ENCODE measurements at regions not wholly inside any gene's neighbourhood (a gene's known extent, or its start where the extent isn't known, plus 50 kb on each side); places are given as distances from the start of the nearest gene placed in this dataset.
"Not testable (repeated sequence)": the region's sequence is repeated elsewhere in the genome, so short reads cannot be mapped to it uniquely, and the experiment has no call there.

- H3K4me3 ChIP-seq (ENCODE audit: low read depth, low read length) = no peak overlapping the region
- no peak for TF ChIP-seq CTCF (IDR thresholded peaks at IDR 0.05; ENCODE audit: insufficient read depth, low read depth, low read length, missing control alignments)
- DNase-seq (ENCODE audit: low read depth) = no peak
Observed at GRCh38 chr12:59398164-59398563, 197.7 kb upstream of the SLC16A7 start.

- no peak for TF ChIP-seq CTCF (IDR thresholded peaks at IDR 0.05; ENCODE audit: insufficient read depth, low read depth, low read length, missing control alignments)
- H3K4me3 ChIP-seq (ENCODE audit: low read depth, low read length) = no peak overlapping the region
- no peak for DNase-seq (ENCODE audit: low read depth)
Observed at GRCh38 chr12:59396919-59397318, 198.9 kb upstream of the SLC16A7 start.

- no peak for DNase-seq (ENCODE audit: low read depth)
- no peak for TF ChIP-seq CTCF (IDR thresholded peaks at IDR 0.05; ENCODE audit: insufficient read depth, low read depth, low read length, missing control alignments)
- H3K4me3 ChIP-seq (ENCODE audit: low read depth, low read length) = no peak overlapping the region
Observed at GRCh38 chr12:59396519-59396918, 199.3 kb upstream of the SLC16A7 start.

GRCh38 chr12:59395310-59395709 is 200.5 kb upstream of the SLC16A7 start:
- H3K4me3 ChIP-seq (ENCODE audit: low read depth, low read length); DNase-seq (ENCODE audit: low read depth): not testable (repeated sequence)

GRCh38 chr12:59393506-59393905 is 202.3 kb upstream of the SLC16A7 start:
- TF ChIP-seq CTCF (IDR thresholded peaks at IDR 0.05; ENCODE audit: insufficient read depth, low read depth, low read length, missing control alignments) = no peak
- no peak overlapping the region for H3K4me3 ChIP-seq (ENCODE audit: low read depth, low read length)
- no peak for DNase-seq (ENCODE audit: low read depth)

GRCh38 chr12:59389968-59390576 is 205.8 kb upstream of the SLC16A7 start:
- no peak overlapping the region for H3K4me3 ChIP-seq (ENCODE audit: low read depth, low read length)
- TF ChIP-seq CTCF (IDR thresholded peaks at IDR 0.05; ENCODE audit: insufficient read depth, low read depth, low read length, missing control alignments) = no peak

GRCh38 chr12:59388694-59389093 is 207.1 kb upstream of the SLC16A7 start:
- no peak for DNase-seq (ENCODE audit: low read depth)
- TF ChIP-seq CTCF (IDR thresholded peaks at IDR 0.05; ENCODE audit: insufficient read depth, low read depth, low read length, missing control alignments) = no peak
- no peak overlapping the region for H3K4me3 ChIP-seq (ENCODE audit: low read depth, low read length)

More at GRCh38 chr12:59389968-59390576, 205.8 kb upstream of the SLC16A7 start:
- no peak for DNase-seq (ENCODE audit: low read depth)

Data from GM12865 (cell line).